ENCODE measurements at regions not wholly inside any gene's neighbourhood (a gene's known extent, or its start where the extent isn't known, plus 50 kb on each side); places are given as distances from the start of the nearest gene placed in this dataset.
A peak's percentile ranks its signal among the peaks of the same experiment; 100 is the strongest.
"Not testable (repeated sequence)": the region's sequence is repeated elsewhere in the genome, so short reads cannot be mapped to it uniquely, and the experiment has no call there.

- no peak for DNase-seq (ENCODE audit: low read depth, low spot score)
Measured at GRCh38 chr19:34033880-34034279, 138.4 kb upstream of the LSM14A start.

- no peak for DNase-seq (ENCODE audit: low read depth, low spot score)
Measured at GRCh38 chr19:34034318-34034846, 137.9 kb upstream of the LSM14A start.

GRCh38 chr19:34041925-34042521 is 130.3 kb upstream of the LSM14A start:
- DNase-seq (ENCODE audit: low read depth, low spot score), result peak; percentile 44

- DNase-seq (ENCODE audit: low read depth, low spot score), result no peak
Measured at GRCh38 chr19:34044021-34044420, 128.3 kb upstream of the LSM14A start.

GRCh38 chr19:34049944-34050343 is 122.4 kb upstream of the LSM14A start:
- DNase-seq (ENCODE audit: low read depth, low spot score), result no peak

GRCh38 chr19:34050430-34050829 is 121.9 kb upstream of the LSM14A start:
- DNase-seq (ENCODE audit: low read depth, low spot score), result not testable (repeated sequence)

- DNase-seq (ENCODE audit: low read depth, low spot score), result no peak
Measured at GRCh38 chr19:34051255-34051654, 121.0 kb upstream of the LSM14A start.

- no peak for DNase-seq (ENCODE audit: low read depth, low spot score)
Measured at GRCh38 chr19:34057155-34057554, 115.1 kb upstream of the LSM14A start.

GRCh38 chr19:34066007-34066643 is 106.2 kb upstream of the LSM14A start:
- no peak for DNase-seq (ENCODE audit: low read depth, low spot score)

GRCh38 chr19:34067861-34068271 is 104.4 kb upstream of the LSM14A start:
- DNase-seq (ENCODE audit: low read depth, low spot score), result no peak

- no peak for DNase-seq (ENCODE audit: low read depth, low spot score)
Measured at GRCh38 chr19:34075661-34076091, 96.6 kb upstream of the LSM14A start.

- no peak for DNase-seq (ENCODE audit: low read depth, low spot score)
Measured at GRCh38 chr19:34082289-34083077, 89.8 kb upstream of the LSM14A start.

GRCh38 chr19:34084396-34085145 is 87.7 kb upstream of the LSM14A start:
- DNase-seq (ENCODE audit: low read depth, low spot score), result no peak

GRCh38 chr19:34085336-34085735 is 87.0 kb upstream of the LSM14A start:
- DNase-seq (ENCODE audit: low read depth, low spot score), result no peak

- DNase-seq (ENCODE audit: low read depth, low spot score), result no peak
Measured at GRCh38 chr19:34088292-34088691, 84.0 kb upstream of the LSM14A start.

GRCh38 chr19:34089566-34089965 is 82.7 kb upstream of the LSM14A start:
- DNase-seq (ENCODE audit: low read depth, low spot score), result no peak

- no peak for DNase-seq (ENCODE audit: low read depth, low spot score)
Measured at GRCh38 chr19:34094960-34095359, 77.3 kb upstream of the LSM14A start.

- not testable (repeated sequence) for DNase-seq (ENCODE audit: low read depth, low spot score)
Measured at GRCh38 chr19:34095411-34095810, 76.9 kb upstream of the LSM14A start.

GRCh38 chr19:34096020-34096915 is 76.0 kb upstream of the LSM14A start:
- DNase-seq (ENCODE audit: low read depth, low spot score), result no peak

- DNase-seq (ENCODE audit: low read depth, low spot score), result no peak
Measured at GRCh38 chr19:34104096-34104495, 68.2 kb upstream of the LSM14A start.

- DNase-seq (ENCODE audit: low read depth, low spot score), result no peak
Measured at GRCh38 chr19:34104557-34104956, 67.7 kb upstream of the LSM14A start.
